ENCODE measurements at regions not wholly inside any gene's neighbourhood (a gene's known extent, or its start where the extent isn't known, plus 50 kb on each side); places are given as distances from the start of the nearest gene placed in this dataset.

- no peak for TF ChIP-seq CTCF (IDR thresholded peaks at IDR 0.05)
- TF ChIP-seq EP300 (IDR thresholded peaks at IDR 0.05), result no peak
These were observed 101.9 kb downstream of the EVX1 start for GRCh38 chr7:27344471-27344870.
